HG02885 (cell line): ENCODE measurements at regions not wholly inside any gene's neighbourhood (a gene's known extent, or its start where the extent isn't known, plus 50 kb on each side); places are given as distances from the start of the nearest gene placed in this dataset.
"Not testable (repeated sequence)": the region's sequence is repeated elsewhere in the genome, so short reads cannot be mapped to it uniquely, and the experiment has no call there.

Experiments used
- ATAC-seq: cut with Tn5 transposase; IDR thresholded peaks from one replicate; pipeline ENCODE4 v1.9.1; 2021; ENCODE audit warnings: mild to moderate bottlenecking; ENCODE audit not compliant: unreplicated experiment, poor library complexity

DNA sequence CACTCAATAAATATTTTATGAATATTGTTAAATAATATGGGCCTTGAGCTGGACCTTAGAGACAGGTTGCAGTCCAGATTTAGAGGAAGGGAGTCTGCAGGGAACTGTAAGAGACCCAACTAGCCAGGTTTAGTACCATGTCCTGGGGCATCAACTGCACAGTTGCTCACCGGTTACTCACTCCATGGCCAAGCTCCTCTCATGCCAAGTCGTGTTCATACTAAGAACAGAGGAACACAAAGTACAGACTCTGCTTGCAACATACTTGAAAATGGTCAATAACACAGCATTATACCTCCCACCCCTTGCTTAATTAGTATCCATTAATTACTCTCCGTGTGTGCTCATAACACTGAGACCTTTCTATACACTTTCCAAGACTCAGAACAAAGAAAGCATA is 317.6 kb upstream of the PIK3R1 start:
- no peak for ATAC-seq

DNA sequence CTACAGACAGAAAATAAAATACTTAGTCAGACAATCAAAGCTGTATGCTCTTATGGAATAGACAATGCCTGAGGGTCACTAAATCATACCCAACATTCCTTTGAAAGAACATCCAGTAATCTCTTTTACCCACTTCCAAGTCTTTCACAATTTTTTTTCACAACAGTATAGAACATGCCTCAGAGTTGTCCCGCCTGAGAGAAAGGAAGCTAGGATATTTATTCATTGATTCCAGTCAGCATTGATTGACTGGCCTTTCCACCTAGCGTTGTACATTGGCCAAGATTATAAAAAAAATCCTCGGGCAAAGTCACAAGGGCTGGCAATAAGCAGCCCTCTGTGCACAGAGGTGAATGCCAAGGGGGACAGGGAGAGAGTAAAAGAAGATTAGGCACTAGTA is 318.1 kb upstream of the PIK3R1 start:
- no peak for ATAC-seq

DNA sequence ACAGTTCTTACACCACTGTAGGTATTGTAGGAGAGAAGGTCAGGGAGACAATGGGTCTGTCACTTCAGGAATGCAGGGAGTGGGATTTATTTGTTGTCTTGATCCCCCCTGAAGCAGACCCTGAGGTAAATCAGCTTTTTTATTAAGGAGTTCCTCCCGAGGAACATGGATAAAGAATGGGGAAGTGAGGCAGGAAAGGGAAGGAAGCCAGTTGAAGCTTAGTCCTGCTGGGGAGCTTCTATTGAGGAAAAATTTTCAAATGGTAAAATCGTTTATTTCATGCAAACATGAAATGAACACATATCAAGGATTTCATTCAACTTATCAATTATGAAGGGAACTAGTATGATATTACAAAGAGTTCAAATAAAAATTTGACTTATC is 318.6 kb upstream of the PIK3R1 start:
- ATAC-seq: no peak

DNA sequence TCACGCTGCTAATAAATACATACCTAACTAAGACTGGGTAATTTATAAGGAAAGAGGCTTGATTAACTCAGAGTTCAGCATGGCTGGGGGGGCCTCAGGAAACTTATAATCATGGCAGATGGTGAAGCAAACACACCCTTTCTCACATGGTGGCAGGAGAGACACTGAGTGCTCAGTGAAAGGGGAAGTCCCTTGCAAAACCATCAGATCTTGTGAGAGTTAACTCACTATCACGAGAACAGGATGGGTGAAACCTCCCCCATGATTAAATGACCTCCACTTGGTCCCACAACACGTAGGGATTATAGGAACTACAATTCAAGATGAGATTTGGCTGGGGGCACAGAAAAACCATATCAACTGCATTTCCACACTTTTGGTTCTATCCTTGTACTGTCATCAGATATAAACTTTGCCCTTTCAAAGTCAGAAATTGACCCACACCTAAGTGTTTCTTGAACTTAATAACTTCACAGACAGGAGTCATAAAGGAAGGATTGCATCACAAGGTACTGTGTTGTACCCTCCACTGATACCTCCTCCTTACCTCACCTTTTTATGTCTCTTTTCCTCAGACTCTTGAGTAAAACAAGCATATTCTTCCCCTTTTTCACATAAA is 319.1 kb upstream of the PIK3R1 start:
- no peak for ATAC-seq

DNA sequence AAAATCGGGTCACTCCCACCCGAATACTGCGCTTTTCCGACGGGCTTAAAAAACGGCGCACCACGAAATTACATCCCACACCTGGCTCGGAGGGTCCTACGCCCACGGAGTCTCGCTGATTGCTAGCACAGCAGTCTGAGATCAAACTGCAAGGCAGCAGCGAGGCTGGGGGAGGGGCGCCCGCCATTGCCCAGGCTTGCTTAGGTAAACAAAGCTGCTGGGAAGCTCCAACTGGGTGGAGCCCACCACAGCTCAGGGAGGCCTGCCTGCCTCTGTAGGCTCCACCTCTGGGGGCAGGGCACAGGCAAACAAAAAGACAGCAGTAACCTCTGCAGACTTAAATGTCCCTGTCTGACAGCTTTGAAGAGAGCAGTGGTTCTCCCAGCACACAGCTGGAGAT is 325.7 kb upstream of the PIK3R1 start:
- ATAC-seq: not testable (repeated sequence)

DNA sequence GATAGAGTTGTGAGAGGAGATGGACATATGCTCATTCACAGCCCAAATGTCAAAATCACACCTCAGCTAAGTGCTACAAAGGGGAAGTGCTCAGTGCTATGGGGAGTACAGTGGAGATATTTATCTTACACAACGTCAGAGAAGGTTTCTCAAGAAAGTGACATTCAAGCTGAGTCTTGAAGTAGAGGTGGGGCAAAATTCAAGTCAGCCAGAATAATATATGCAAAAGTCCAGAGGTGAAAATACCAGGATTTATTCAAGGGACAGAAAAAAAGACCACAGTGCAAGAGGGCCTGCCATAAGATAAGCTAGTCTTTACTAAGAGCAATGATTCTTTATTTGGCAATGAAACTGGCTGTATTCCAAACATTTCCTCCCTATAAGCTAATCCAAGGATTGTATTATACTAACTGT is 327.8 kb upstream of the PIK3R1 start:
- ATAC-seq: no peak

DNA sequence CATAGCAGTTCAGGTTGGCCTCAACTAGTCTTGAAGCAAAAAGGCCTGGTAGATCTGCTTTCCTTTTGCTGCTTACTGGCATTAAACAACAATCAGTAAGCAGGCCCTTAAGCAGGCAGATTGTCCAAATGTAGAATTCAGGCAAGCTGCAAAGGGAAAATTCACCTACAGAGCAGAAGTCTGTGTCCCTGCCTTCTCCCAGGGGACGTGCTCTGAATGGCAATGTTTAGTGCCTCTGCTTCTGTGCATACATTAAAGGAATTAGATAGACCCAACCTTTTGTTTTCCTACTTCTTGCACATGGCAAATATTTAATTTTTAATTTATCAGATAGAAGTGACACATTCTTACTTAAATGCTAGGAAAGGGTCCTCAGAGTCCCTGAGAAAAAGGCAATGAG is 328.8 kb upstream of the PIK3R1 start:
- no peak for ATAC-seq

DNA sequence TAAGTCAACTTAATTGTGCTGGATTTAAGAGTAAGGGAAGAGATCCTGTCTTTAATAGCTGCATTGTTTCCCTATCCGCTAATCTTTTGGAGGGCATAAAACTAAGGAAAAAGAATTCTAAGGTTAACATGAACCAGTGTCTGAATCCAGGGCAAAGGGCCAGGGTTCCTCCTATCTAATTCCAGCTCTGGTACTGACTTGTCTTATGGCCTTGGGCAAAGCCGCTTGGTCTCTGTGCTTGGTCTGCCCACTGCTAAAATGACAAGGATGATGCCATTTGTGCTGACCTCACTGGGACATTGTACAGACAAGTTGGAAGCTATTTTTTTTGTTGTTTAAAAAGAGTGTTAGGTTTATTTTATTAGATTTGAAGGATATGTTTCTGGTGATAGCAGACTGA is 334.7 kb upstream of the PIK3R1 start:
- ATAC-seq: no peak

DNA sequence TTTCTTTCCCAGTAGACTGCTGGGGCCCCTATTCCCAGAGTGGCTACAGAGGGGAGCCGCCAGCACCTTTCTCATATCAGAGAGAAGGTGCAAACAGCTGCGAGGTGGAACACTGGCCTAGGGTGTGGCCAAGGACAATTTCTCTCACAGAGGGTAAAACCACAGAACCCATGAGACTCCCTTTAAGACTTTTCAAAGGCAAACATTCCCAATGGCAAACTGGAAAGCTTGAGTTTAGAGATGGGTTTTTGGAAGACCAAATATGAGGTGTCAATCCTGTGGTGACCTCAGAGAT is 335.1 kb upstream of the PIK3R1 start:
- ATAC-seq: no peak

DNA sequence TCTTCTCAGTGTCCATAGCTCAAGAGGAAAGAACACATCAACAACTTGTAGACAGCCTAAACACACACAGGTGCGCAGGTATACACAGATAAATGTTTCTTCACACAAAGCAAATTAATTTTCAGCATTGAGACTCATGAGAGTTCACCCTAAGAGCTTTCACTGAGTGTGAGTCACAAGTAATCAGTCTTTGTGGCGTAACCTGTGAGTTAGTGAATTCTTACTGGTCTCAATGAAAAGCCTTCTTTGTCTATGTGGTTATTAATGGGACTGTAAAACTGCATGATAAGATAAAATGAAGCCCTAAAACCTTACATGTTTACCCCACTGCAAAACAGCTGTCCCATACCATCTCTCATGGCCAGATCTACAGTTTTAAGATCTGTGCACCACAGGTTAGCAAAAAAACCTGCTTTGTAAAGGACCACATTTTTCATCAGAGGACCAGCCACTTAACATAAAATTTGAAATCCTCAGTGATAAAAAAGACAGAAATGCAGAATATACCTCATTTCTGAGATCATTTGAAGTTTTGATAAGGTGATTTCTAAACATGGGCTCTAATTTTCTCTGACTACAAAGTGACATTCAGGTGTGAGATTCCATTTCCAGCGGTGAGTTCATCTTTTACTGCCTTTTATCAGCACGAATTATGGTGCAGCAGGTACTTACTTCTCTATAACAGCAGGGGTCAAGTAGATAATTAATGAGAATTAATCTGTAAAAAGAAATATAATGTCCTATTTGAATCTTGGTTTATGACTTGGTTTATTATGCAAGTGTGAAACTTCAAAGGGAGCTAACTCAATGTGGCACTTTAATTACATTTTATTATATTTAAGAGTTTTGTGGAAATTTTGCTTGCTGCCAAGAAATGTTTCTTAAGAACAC is 335.7 kb upstream of the PIK3R1 start:
- ATAC-seq: no peak

DNA sequence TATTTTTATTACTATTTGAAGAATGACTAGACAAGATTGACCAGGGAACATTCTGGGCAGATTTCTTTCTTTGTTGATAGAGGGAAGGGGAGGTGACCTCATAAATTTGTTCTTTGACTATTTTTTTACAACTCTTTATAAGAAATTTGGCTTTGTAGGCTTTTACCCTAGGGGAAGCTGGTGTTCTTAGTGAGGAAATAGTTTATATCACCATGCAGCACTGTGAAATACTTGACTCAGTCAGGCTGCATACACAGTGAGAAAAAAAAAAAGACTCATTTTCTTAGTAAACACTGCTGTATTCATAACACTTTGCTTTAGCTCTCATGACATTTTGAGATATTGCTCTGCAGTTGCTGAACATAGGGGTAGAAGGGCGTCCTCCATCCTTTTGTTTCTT is 336.6 kb upstream of the PIK3R1 start:
- no peak for ATAC-seq

DNA sequence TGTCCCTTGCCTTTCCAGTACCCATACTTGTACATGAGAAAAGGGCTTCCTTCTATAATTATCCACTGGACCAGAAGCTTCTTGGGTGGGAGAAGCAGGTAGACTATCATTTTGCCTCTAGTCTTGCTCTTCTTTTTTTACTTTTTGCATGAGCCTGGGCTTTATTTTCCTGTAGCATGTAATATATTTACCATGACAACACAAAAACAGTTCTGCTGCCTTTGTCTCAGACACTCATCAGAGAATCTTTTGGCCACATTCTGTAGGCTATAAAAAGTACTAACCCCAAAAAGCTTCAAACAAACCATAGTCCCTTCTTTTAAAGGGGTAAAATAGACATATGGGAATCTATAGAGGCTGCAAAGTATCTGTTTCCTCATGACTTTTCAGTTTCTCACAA is 339.2 kb upstream of the PIK3R1 start:
- ATAC-seq: no peak

DNA sequence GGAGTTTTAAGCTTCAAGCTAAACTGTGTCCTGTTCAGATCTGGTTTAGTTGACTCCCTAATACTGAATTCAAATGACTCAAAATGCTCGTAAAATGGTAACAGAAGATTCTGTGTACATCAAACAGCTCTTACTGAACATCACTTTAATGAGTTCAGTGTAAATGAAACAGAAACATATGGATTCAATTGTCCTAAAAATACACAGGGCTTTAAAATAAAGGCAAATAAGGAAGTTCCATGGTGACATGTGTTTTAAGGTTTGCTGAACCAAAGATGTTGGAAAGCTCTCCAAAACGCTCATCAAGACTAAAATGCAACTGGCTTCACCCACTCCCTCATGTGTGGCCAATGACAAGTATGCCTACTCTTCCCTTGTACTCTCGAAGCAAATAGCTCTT is 340.0 kb upstream of the PIK3R1 start:
- no peak for ATAC-seq

DNA sequence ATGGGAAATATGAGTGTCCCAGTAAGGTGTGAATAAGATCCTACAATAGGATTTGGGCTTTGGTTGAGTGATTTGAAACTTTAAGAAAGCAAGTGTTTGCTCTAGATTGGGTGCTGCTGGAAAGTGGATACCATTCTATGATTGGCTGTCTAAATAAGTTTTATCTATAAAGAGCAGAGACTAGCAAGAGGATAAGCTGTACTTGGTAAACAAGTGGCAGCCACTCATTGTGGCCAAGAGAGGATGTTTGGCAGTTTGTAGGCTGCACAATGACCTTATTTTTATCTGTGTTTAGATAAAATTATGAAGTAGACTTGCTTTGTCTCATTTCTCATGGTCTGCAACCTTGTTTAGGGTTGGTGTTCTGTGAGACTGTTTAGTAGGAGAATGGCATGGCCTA is 341.6 kb upstream of the PIK3R1 start:
- ATAC-seq: no peak

DNA sequence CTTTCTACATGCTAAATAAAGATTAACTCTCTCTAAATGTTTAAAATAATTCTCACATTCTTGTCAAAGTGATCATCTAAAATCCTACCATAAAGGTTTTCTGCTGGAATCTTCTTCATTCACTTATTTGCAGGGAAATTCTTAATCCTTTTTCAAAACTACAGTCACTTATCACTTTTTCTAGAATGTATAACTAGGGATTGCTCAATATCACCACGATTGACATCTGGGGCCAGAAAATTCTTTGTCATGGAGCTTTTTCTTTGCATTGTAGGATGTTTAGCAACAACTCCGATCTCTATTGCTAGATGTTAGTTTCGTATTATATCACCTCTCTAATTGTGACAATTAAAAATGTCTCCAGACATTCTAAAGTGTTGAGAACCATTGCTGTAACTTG is 344.9 kb upstream of the PIK3R1 start:
- no peak for ATAC-seq

DNA sequence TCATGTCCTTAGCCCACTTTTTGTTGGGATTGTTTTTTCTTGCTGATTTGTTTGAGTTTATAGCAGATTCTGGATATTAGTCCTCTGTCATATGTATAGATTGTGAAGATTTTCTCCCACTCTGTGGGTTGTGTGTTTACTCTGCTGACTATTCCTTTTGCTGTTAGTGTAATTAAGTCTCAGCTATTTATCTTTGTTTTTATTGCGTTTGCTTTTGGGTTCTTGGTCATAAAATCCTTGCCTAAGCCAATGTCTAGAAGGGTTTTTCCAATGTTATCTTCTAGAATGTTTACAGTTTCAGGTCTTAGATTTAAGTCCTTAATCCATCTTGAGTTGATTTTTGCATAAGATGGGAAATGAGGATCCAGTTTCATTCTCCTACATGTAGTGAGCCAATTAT is 351.2 kb upstream of the PIK3R1 start:
- ATAC-seq: not testable (repeated sequence)

DNA sequence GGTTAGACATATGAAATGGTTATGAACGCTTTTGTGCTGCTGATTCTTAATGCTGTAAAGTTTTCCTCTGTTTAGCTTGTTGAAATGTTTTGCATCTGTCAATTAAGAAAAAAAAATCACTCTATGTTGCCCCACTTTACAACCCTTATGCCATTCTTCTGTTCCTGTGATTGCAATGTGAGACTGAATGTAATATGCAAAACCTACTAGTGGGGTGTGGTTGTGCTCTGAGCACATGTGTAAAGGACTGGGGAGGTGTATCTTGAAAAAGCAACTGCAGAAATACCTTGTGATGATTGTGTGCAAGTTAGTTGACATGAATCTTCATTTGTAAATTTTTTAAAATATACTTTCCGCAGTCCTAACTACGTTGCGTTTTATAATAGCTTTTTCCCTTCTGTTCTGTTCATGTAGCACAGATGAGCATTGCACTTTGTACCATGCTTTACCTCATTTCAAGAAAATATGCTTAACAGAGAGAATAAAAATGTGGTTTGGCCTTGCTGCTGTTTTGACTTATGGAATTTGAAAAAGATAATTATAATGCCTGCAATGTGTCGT is 357.0 kb upstream of the PIK3R1 start:
- no peak for ATAC-seq

DNA sequence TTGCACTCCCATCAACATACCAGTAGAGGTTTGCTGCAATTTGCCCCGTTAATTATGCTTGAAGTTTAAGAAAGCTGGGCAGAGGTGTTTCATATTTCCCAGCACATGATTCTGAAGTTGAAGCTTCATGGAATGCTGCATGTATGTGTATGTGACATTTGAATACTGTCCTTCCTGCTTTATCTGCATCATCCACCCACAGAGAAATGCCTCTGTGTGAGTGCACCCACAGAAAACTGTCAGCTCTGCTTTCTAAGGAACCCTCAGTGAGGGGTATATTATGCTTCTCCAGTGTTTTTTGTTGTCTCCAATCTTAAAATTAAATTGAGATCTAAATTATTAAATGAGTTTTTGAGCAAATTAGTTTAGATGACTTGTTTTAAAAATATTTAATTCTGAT is 358.1 kb upstream of the PIK3R1 start:
- ATAC-seq: no peak

DNA sequence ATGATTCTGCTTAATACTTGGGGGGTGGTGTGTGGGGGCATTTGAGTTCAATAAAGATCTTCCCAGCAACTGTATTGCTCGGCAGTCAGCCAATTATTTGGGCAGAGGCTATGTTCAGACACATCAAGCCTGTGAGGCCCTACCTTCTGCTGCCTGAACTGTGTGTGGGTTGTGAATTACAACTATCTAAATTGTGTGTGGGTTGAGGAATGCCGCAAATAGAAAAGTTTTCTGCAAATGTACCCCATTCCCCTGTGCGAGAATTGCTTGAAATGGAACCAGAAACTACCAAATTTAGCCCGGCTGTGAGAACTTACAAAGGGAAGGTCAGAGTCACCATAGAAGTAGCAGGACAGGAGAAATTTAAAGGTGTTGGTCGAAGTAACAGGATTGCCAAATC is 360.0 kb upstream of the PIK3R1 start:
- ATAC-seq: no peak

DNA sequence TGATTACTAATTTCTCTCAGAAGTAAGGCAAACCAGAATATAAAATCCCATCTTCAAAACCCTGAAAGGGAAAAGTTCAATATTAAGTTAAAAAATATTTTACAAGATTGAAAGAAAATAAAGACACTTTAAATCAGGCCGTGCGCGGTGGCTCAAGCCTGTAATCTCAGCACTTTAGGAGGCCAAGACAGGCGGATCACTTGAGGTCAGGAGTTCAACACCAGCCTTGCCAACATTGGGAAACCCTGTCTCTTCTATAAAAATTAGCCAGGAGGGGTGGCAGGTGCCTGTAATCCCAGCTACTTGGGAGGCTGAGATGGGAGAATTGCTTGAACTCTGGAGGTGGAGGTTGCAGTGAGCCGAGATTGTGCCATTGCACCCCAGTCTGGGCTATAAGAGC is 364.6 kb upstream of the PIK3R1 start:
- not testable (repeated sequence) for ATAC-seq

DNA sequence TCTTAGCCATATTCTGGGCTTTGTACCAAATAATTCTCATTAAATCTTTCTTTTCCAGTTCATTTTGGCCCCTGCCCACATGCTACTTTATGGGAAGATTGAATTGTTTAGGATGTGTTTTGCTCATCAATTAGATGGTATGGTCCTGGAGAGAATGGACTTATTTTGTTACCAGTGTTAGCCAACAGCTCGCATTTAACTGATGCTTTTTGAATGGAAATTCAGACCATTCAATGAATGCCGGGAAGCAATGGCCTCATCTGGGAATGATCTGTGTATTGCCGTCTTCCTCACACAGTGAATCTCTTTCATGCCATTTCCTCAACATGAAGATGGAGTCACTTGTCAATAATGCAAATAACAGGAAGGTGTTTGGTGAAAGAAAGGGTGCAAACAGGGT is 370.6 kb upstream of the PIK3R1 start:
- ATAC-seq: no peak

DNA sequence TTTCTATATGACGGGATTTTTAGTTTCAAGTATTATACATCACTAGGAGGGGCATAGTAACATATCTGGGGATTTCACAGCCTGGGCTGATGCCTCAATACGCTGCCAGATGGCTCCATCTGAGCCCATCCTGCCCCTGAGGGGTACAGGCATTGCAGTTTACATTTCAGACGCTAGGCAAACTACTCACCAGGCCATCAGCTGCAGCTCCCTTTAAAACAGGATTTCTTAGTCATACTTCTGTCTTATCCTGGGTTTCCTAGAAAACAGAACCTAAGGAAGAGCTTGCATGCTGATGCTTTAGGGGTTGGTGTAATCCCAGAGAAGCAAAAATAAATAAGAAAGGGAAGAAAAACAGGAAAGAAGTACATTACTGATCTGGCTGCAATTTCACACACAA is 372.8 kb upstream of the PIK3R1 start:
- no peak for ATAC-seq
